ENCODE measurements at regions not wholly inside any gene's neighbourhood (a gene's known extent, or its start where the extent isn't known, plus 50 kb on each side); places are given as distances from the start of the nearest gene placed in this dataset.

- FAIRE-seq: no peak
- Histone ChIP-seq H3K4me2 (no peak overlapping the region), H3K27ac (no peak overlapping the region), H3K9me3 (peaks cover 2% of the 10 kb centered on the region; the same call in 1 of the 3 replicates), H3K4me1 (no peaks in the 10 kb centered on the region), H3K4me3 (no peak overlapping the region)
- ChIA-PET CTCF (no interaction called here), POLR2A (no interaction called here)
- 34% methylated on average over 6 of the region's 6 CpGs for WGBS (ENCODE audit: missing lambda C conversion rate)
- no peak for ATAC-seq
- TF ChIP-seq CBX8 (IDR thresholded peaks at IDR 0.05) (no peak), CEBPB (IDR thresholded peaks at IDR 0.05) (no peak), SREBF2 (IDR thresholded peaks at IDR 0.05) (no peak), POLR2AphosphoS2 (conservative IDR thresholded peaks at IDR 0.05; ENCODE audit: low read length) (no peak), E2F6 (IDR thresholded peaks at IDR 0.05; ENCODE audit: borderline replicate concordance, low read depth) (no peak), HMGXB4 (CRISPR knock-in tag; IDR thresholded peaks at IDR 0.05; ENCODE audit: borderline replicate concordance) (no peak), GATA3 (IDR thresholded peaks at IDR 0.05; ENCODE audit: borderline replicate concordance) (no peak), BCL3 (IDR thresholded peaks at IDR 0.05) (no peak), NPAS2 (CRISPR knock-in tag; IDR thresholded peaks at IDR 0.05; ENCODE audit: borderline replicate concordance) (no peak), HEYL (CRISPR knock-in tag; IDR thresholded peaks at IDR 0.05) (no peak), BHLHE40 (IDR thresholded peaks at IDR 0.05; ENCODE audit: low read depth, low read length) (no peak), MAZ (IDR thresholded peaks at IDR 0.05; ENCODE audit: borderline replicate concordance, low read depth, low read length) (no peak)
- DNase-seq (ENCODE audit: low read depth in 1 of 2, low spot score in 1 of 2): no peak
Observed at GRCh38 chr11:116445108-116446047, 327.4 kb downstream of the BUD13 start.

- POLR2A ChIA-PET: no interaction called here
- no peak for DNase-seq (ENCODE audit: low read depth in 1 of 2, low spot score in 1 of 2)
Observed at GRCh38 chr11:116442238-116442752, 330.5 kb downstream of the BUD13 start.

More at GRCh38 chr11:116442238-116442752, 330.5 kb downstream of the BUD13 start:
- ATAC-seq (no peak), FAIRE-seq (no peak)
- H3K4me3 ChIP-seq: no peak overlapping the region
- TF ChIP-seq RCOR1 (IDR thresholded peaks at IDR 0.05; ENCODE audit: low read depth, low read length) (no peak), HEYL (CRISPR knock-in tag; IDR thresholded peaks at IDR 0.05) (no peak), KDM5A (IDR thresholded peaks at IDR 0.05) (no peak), BCL3 (IDR thresholded peaks at IDR 0.05) (no peak), E2F6 (IDR thresholded peaks at IDR 0.05; ENCODE audit: borderline replicate concordance, low read depth) (no peak), CTCF (IDR thresholded peaks at IDR 0.05) (no peak), JUNB (IDR thresholded peaks at IDR 0.05) (no peak), EP300 (IDR thresholded peaks at IDR 0.05) (no peak), ZC3H11A (IDR thresholded peaks at IDR 0.05) (no peak), CHD2 (IDR thresholded peaks at IDR 0.05; ENCODE audit: low read length, partially characterized antibody) (no peak), EHMT2 (IDR thresholded peaks at IDR 0.05; ENCODE audit: low read depth) (no peak)
- no peaks in the 10 kb centered on the region for H3K9me3 ChIP-seq
- CTCF ChIA-PET: interaction anchor here (0.7 kb wide), 1 partner anchor 199 kb away, joined by 3 read pairs; no protein-coding TSS in a partner anchor
- H3K27ac ChIP-seq: no peak overlapping the region
- H3K4me1 ChIP-seq: no peaks in the 10 kb centered on the region
- no peak overlapping the region for H3K4me2 ChIP-seq
